ENCODE measurements at regions not wholly inside any gene's neighbourhood (a gene's known extent, or its start where the extent isn't known, plus 50 kb on each side); places are given as distances from the start of the nearest gene placed in this dataset.

DNA sequence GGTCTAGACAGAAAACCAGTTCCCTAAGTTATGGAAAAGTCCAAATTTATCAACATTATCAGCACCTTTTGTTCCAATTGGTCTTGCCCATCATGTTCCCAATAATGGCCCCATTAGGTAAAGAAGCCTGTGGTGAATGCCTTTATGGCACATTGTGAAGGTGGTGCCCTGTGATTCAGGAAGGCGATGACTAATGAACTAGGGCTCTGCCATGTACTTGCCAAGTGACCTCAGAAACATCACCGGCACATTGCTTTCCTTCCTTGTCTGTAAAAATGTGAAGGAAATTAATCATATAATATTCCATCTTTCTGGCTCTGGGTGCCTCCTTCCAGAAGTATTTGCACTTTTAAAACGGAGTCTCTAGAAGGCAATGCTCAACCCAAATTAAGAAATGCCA is 132.3 kb downstream of the UNC5CL start:
- Histone ChIP-seq H3K4me1 (ENCODE audit: control insufficient read depth in 5 of 5, insufficient read depth in 5 of 5, low read length in 5 of 5) (peaks cover 0 to 8% (median 0%) of the 10 kb centered on the region in 5 donors), H3K27me3 (ENCODE audit: control insufficient read depth in 3 of 3, insufficient read depth in 3 of 3, low read length in 2 of 3) (no peaks in the 10 kb centered on the region), H3K27ac (ENCODE audit: low read depth in 1 of 2, low read length in 1 of 2) (peak overlapping the region in 1 of 2 donors; percentile 78), H3K36me3 (ENCODE audit: control insufficient read depth in 4 of 4, insufficient read depth in 4 of 4, low read length in 4 of 4) (no peaks in the 10 kb centered on the region), H3K9me3 (ENCODE audit: control insufficient read depth in 4 of 4, insufficient read depth in 3 of 4, low read length in 3 of 4) (peaks cover 0 to 1% (median 0%) of the 10 kb centered on the region in 4 donors), H3K4me3 (no peak overlapping the region), H3K9ac (ENCODE audit: insufficient read depth in 1 of 2, low read length in 2 of 2) (no peak overlapping the region)
- DNase-seq (no peak), ATAC-seq (ENCODE audit: insufficient read depth, low FRiP score) (no peak)
- 67 to 83% methylated on average over 3 of the region's 3 CpGs for WGBS, 2 donors
- TF ChIP-seq, protein P1, sequence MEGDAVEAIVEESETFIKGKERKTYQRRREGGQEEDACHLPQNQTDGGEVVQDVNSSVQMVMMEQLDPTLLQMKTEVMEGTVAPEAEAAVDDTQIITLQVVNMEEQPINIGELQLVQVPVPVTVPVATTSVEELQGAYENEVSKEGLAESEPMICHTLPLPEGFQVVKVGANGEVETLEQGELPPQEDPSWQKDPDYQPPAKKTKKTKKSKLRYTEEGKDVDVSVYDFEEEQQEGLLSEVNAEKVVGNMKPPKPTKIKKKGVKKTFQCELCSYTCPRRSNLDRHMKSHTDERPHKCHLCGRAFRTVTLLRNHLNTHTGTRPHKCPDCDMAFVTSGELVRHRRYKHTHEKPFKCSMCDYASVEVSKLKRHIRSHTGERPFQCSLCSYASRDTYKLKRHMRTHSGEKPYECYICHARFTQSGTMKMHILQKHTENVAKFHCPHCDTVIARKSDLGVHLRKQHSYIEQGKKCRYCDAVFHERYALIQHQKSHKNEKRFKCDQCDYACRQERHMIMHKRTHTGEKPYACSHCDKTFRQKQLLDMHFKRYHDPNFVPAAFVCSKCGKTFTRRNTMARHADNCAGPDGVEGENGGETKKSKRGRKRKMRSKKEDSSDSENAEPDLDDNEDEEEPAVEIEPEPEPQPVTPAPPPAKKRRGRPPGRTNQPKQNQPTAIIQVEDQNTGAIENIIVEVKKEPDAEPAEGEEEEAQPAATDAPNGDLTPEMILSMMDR (IDR thresholded peaks at IDR 0.05; ENCODE audit: control extremely low read depth, extremely low read depth) = no peak

- ATAC-seq (ENCODE audit: insufficient read depth, low FRiP score) (no peak), DNase-seq (no peak)
- H3K4me1 ChIP-seq (ENCODE audit: control insufficient read depth in 5 of 5, insufficient read depth in 5 of 5, low read length in 5 of 5) = peaks cover 0 to 8% (median 0%) of the 10 kb centered on the region in 5 donors
- 83 to 84% methylated on average over 2 of the region's 2 CpGs for WGBS, 2 donors
- H3K4me3 ChIP-seq = no peak overlapping the region
- peak overlapping the region in 1 of 2 donors; percentile 51 for H3K27ac ChIP-seq (ENCODE audit: low read depth in 1 of 2, low read length in 1 of 2)
- no peak overlapping the region for H3K9ac ChIP-seq (ENCODE audit: insufficient read depth in 1 of 2, low read length in 2 of 2)
- H3K36me3 ChIP-seq (ENCODE audit: control insufficient read depth in 4 of 4, insufficient read depth in 4 of 4, low read length in 4 of 4) = no peaks in the 10 kb centered on the region
- TF ChIP-seq, protein P1 (IDR thresholded peaks at IDR 0.05; ENCODE audit: control extremely low read depth, extremely low read depth) = no peak
- peaks cover 0 to 1% (median 0%) of the 10 kb centered on the region in 4 donors for H3K9me3 ChIP-seq (ENCODE audit: control insufficient read depth in 4 of 4, insufficient read depth in 3 of 4, low read length in 3 of 4)
- H3K27me3 ChIP-seq (ENCODE audit: control insufficient read depth in 3 of 3, insufficient read depth in 3 of 3, low read length in 2 of 3) = no peaks in the 10 kb centered on the region
These were observed 134.3 kb downstream of the UNC5CL start for GRCh38 chr6:40904583-40905194.

DNA sequence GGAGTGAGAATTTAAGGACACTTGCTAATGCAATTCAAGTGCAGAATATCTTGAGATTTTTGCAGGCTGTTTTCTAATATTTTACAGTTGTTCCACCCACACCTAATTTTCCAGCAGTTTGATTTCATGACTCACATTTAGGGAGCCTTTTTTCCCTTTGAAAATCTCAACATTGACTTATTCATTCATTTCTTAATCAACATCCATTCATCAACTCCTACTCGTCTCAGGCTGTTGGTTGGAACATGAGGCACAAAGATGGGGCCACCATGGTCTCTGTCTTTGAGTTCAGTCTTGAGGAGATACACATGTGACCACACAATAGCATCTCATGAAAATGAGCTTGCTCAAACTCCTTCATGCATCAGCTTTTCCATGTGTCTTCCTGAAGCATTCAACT is 135.6 kb downstream of the UNC5CL start:
- TF ChIP-seq, protein P1 (IDR thresholded peaks at IDR 0.05; ENCODE audit: control extremely low read depth, extremely low read depth) = no peak
- ATAC-seq (ENCODE audit: insufficient read depth, low FRiP score) (no peak), DNase-seq (no peak)
- Histone ChIP-seq H3K9me3 (ENCODE audit: control insufficient read depth in 4 of 4, insufficient read depth in 3 of 4, low read length in 3 of 4) (peaks cover 0 to 1% (median 0%) of the 10 kb centered on the region in 4 donors), H3K9ac (ENCODE audit: insufficient read depth in 1 of 2, low read length in 2 of 2) (no peak overlapping the region), H3K4me3 (no peak overlapping the region), H3K27ac (ENCODE audit: low read depth in 1 of 2, low read length in 1 of 2) (no peak overlapping the region), H3K27me3 (ENCODE audit: control insufficient read depth in 3 of 3, insufficient read depth in 3 of 3, low read length in 2 of 3) (no peaks in the 10 kb centered on the region), H3K4me1 (ENCODE audit: control insufficient read depth in 5 of 5, insufficient read depth in 5 of 5, low read length in 5 of 5) (peaks cover 0 to 8% (median 0%) of the 10 kb centered on the region in 5 donors), H3K36me3 (ENCODE audit: control insufficient read depth in 4 of 4, insufficient read depth in 4 of 4, low read length in 4 of 4) (no peaks in the 10 kb centered on the region)
- 76 to 89% methylated on average over 1 of the region's 1 CpG for WGBS, 2 donors
